DND-41 (cell line): ENCODE measurements at regions not wholly inside any gene's neighbourhood (a gene's known extent, or its start where the extent isn't known, plus 50 kb on each side); places are given as distances from the start of the nearest gene placed in this dataset.

Source experiments
- ATAC-seq: fragments of 200-7000 bp; cut with Tn5 transposase; 3 replicates; pipeline ENCODE4 v1.9.1; 2021; ENCODE audit warnings: low read depth; ENCODE audit not compliant: insufficient read depth
- DNase-seq: peaks from one replicate; pipeline ENCODE4 v3.0.0-alpha.2; 2020
- H2AFZ ChIP-seq: 2 replicates; pipeline ENCODE4 v1.6.0; 2012; ENCODE audit warnings: low read depth, low read length
- H3K27ac ChIP-seq: 2 replicates; pipeline ENCODE4 v1.5.1; 2012; ENCODE audit warnings: low read length, inconsistent platforms
- H3K27me3 ChIP-seq: fragments of 200-600 bp; sonication (generic); 2 replicates; pipeline ENCODE4 v1.6.0; 2012; ENCODE audit warnings: low read length, mild to moderate bottlenecking, inconsistent platforms; ENCODE audit not compliant: insufficient read depth, poor library complexity
- H3K36me3 ChIP-seq: 2 replicates; pipeline ENCODE4 v1.5.1; 2012; ENCODE audit warnings: low read length, inconsistent platforms; ENCODE audit not compliant: insufficient read depth
- H3K4me1 ChIP-seq: 2 replicates; pipeline ENCODE4 v1.5.1; 2012; ENCODE audit warnings: mild to moderate bottlenecking, low read length; ENCODE audit not compliant: insufficient read depth
- H3K4me2 ChIP-seq: 2 replicates; pipeline ENCODE4 v1.6.0; 2012; ENCODE audit warnings: mild to moderate bottlenecking, moderate library complexity, low read length, inconsistent platforms; ENCODE audit not compliant: insufficient read depth
- H3K4me3 ChIP-seq, 2 experiments: fragments of 200-600 bp in 1 of 2; shearing (Covaris generic) in 1 of 2; 2 replicates each; pipeline ENCODE4 v1.5.1; 2012 to 2016; ENCODE audit warnings: inconsistent platforms in 2 of 2, low read length in 2 of 2, mild to moderate bottlenecking in 2 of 2, low read depth in 1 of 2, moderate library complexity in 1 of 2
- H3K79me2 ChIP-seq: 2 replicates; pipeline ENCODE4 v1.6.0; 2012; ENCODE audit warnings: low read length, inconsistent platforms; ENCODE audit not compliant: insufficient read depth
- H3K9ac ChIP-seq: 2 replicates; pipeline ENCODE4 v1.6.0; 2012; ENCODE audit warnings: low read depth, mild to moderate bottlenecking, inconsistent platforms, low read length, moderate library complexity
- H3K9me3 ChIP-seq: 2 replicates; pipeline ENCODE4 v1.5.1; 2012; ENCODE audit warnings: low read length, moderate library complexity, mild to moderate bottlenecking, inconsistent platforms; ENCODE audit not compliant: insufficient read depth, severe bottlenecking
- H4K20me1 ChIP-seq: 2 replicates; pipeline ENCODE4 v1.6.0; 2012; ENCODE audit warnings: low read length; ENCODE audit not compliant: insufficient read depth
- CTCF ChIP-seq: IDR thresholded peaks from 2 replicates; pipeline ENCODE4 v1.5.1; 2012; ENCODE audit warnings: borderline replicate concordance, low read length, moderate library complexity, mild to moderate bottlenecking; ENCODE audit not compliant: poor library complexity, severe bottlenecking; ENCODE audit errors: extremely low read depth
- EZH2 ChIP-seq: IDR thresholded peaks from 3 replicates; pipeline ENCODE4 v1.6.1; 2012; ENCODE audit warnings: borderline replicate concordance, low read depth, mild to moderate bottlenecking, moderate library complexity, low read length, inconsistent platforms; ENCODE audit not compliant: severe bottlenecking

- TF ChIP-seq CTCF (no peak), EZH2 (no peak)
- Histone ChIP-seq H3K9ac (no peak overlapping the region), H3K79me2 (no peaks in the 10 kb centered on the region), H3K4me2 (no peak overlapping the region), H4K20me1 (no peaks in the 10 kb centered on the region), H3K4me3 (no peak overlapping the region), H3K27ac (no peak overlapping the region), H3K9me3 (no peaks in the 10 kb centered on the region), H3K27me3 (no peaks in the 10 kb centered on the region), H3K36me3 (no peaks in the 10 kb centered on the region), H2AFZ (no peak overlapping the region), H3K4me1 (no peaks in the 10 kb centered on the region)
- DNase-seq (no peak), ATAC-seq (no peak)
These were observed 385.2 kb downstream of the GPAT3 start for GRCh38 chr4:83921124-83921523.

- Histone ChIP-seq H3K79me2 (no peaks in the 10 kb centered on the region), H3K27me3 (no peaks in the 10 kb centered on the region), H3K9me3 (no peaks in the 10 kb centered on the region), H2AFZ (no peak overlapping the region), H3K27ac (no peak overlapping the region), H4K20me1 (no peaks in the 10 kb centered on the region), H3K4me1 (no peaks in the 10 kb centered on the region), H3K9ac (no peak overlapping the region), H3K4me3 (no peak overlapping the region), H3K36me3 (no peaks in the 10 kb centered on the region), H3K4me2 (no peak overlapping the region)
- TF ChIP-seq EZH2 (no peak), CTCF (no peak)
- DNase-seq (no peak), ATAC-seq (no peak)
These were observed 384.5 kb downstream of the GPAT3 start for GRCh38 chr4:83920375-83920774.

DNA sequence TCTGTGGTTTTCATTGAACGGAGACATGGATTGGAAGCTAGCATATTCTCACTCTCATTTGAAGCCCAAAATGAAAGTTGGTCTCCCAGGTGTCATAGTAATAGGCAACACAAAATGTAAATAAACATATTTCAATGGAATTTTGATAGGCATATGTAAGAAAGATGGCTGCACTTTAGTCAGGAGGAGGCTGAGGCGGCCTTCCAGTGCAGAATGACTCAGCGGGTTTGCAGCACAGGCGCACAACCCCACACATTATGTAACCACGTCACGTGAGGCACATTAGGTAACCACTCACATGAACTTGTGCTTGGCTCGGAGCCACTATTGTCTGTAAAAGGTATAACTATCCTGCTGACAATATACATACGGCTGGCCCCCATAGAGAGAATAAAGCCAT lies 381.7 kb downstream of the GPAT3 start:
- no peak for DNase-seq
- H3K27me3 ChIP-seq: no peaks in the 10 kb centered on the region
- ATAC-seq: no peak
- H3K4me3 ChIP-seq: no peak overlapping the region
- no peak overlapping the region for H3K4me2 ChIP-seq
- H3K36me3 ChIP-seq: no peaks in the 10 kb centered on the region
- H2AFZ ChIP-seq: no peak overlapping the region
- no peaks in the 10 kb centered on the region for H4K20me1 ChIP-seq
- H3K79me2 ChIP-seq: no peaks in the 10 kb centered on the region
- H3K9me3 ChIP-seq: no peaks in the 10 kb centered on the region
- H3K27ac ChIP-seq: no peak overlapping the region
- H3K9ac ChIP-seq: no peak overlapping the region
- no peaks in the 10 kb centered on the region for H3K4me1 ChIP-seq
- no peak for TF ChIP-seq EZH2

- TF ChIP-seq CTCF (no peak), EZH2 (no peak)
- DNase-seq (no peak), ATAC-seq (no peak)
- Histone ChIP-seq H3K27ac (no peak overlapping the region), H3K36me3 (no peaks in the 10 kb centered on the region), H4K20me1 (no peaks in the 10 kb centered on the region), H3K9ac (no peak overlapping the region), H3K4me1 (no peaks in the 10 kb centered on the region), H3K4me2 (no peak overlapping the region), H3K4me3 (no peak overlapping the region), H3K9me3 (no peaks in the 10 kb centered on the region), H3K27me3 (no peaks in the 10 kb centered on the region), H3K79me2 (no peaks in the 10 kb centered on the region), H2AFZ (no peak overlapping the region)
These were observed 374.8 kb downstream of the GPAT3 start for GRCh38 chr4:83910693-83911092.
